ENCODE measurements at regions not wholly inside any gene's neighbourhood (a gene's known extent, or its start where the extent isn't known, plus 50 kb on each side); places are given as distances from the start of the nearest gene placed in this dataset.

DNA sequence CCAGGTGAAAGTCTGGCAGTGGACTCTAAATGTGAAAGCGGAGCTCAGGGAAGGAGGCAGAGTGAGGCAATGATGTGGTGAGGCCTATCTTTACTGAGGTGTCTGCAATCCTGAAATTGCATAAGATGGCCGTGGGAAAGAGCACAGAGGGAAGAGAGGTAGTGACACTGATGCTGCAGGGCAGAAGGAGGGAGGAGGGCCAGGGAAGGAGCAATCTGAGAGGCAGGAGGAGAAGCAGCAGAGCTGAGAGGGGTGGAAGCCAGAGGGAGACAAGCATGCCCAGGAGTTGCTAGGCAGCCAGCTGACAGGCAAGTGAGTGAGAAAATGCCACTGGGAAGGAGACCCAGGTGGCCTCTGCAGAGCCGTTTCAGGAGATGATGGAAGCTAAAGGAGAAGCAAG is 97.4 kb upstream of the CNR1 start:
- TF ChIP-seq CTCF (IDR thresholded peaks at IDR 0.05; ENCODE audit: low read length): no peak
- no peak for TF ChIP-seq EZH2phosphoT487 (IDR thresholded peaks at IDR 0.05; ENCODE audit: low read length)
- no peak for TF ChIP-seq EZH2 (optimal IDR thresholded peaks at IDR 0.05; ENCODE audit: low read depth, low read length)

Data from MM.1S (cell line).